Bronchial epithelial cell (primary cell): ENCODE measurements at regions not wholly inside any gene's neighbourhood (a gene's known extent, or its start where the extent isn't known, plus 50 kb on each side); places are given as distances from the start of the nearest gene placed in this dataset.
"Not testable (repeated sequence)": the region's sequence is repeated elsewhere in the genome, so short reads cannot be mapped to it uniquely, and the experiment has no call there.

Experiments
- DNase-seq: peaks from one replicate; pipeline ENCODE4 v3.0.0-alpha.2; 2010; ENCODE audit warnings: low read depth
- FAIRE-seq: peaks from 2 replicates; lab custom pipeline; 2011; peaks lifted over from hg19 to GRCh38; lab: Jason Lieb, UNC
- H3K27me3 ChIP-seq: 2 replicates; pipeline ENCODE4 v1.5.1; 2011; ENCODE audit warnings: low read length; ENCODE audit not compliant: control insufficient read depth, insufficient read depth
- H3K36me3 ChIP-seq: 2 replicates; pipeline ENCODE4 v1.5.1; 2011; ENCODE audit warnings: low read length; ENCODE audit not compliant: control insufficient read depth, insufficient read depth
- H3K4me3 ChIP-seq: 2 replicates; pipeline ENCODE4 v1.5.1; 2011; ENCODE audit warnings: mild to moderate bottlenecking, low read depth, low read length, control low read depth
- TF ChIP-seq, protein P1 (sequence below): IDR thresholded peaks from 2 replicates; pipeline ENCODE4 v1.5.1; 2011; ENCODE audit warnings: mild to moderate bottlenecking, moderate library complexity, low read length, control low read depth, inconsistent platforms; ENCODE audit not compliant: insufficient read depth, severe bottlenecking

DNA sequence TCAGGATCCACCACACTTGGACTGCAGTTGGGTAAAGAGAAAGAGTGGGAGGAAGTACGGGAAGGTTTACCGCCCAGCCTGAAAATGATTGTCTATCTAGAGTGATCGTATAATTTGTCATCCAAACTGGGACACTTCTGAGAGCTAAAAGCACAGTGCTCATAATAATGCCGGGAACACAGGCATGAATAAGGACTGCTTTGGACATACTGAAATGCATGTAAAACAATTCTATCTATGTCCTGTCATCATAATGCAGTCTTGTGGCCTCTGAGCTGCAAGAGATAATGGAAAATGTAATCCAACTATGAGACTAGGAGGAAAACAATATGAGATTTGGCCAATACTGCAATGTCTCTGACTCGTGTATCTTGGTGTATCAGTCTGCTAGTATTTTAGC, 435.5 kb downstream of the SOX11 start:
- DNase-seq (no peak), FAIRE-seq (no peak)
- H3K27me3 ChIP-seq: no peaks in the 10 kb centered on the region
- H3K36me3 ChIP-seq: no peaks in the 10 kb centered on the region
- no peak overlapping the region for H3K4me3 ChIP-seq
- TF ChIP-seq, protein P1, sequence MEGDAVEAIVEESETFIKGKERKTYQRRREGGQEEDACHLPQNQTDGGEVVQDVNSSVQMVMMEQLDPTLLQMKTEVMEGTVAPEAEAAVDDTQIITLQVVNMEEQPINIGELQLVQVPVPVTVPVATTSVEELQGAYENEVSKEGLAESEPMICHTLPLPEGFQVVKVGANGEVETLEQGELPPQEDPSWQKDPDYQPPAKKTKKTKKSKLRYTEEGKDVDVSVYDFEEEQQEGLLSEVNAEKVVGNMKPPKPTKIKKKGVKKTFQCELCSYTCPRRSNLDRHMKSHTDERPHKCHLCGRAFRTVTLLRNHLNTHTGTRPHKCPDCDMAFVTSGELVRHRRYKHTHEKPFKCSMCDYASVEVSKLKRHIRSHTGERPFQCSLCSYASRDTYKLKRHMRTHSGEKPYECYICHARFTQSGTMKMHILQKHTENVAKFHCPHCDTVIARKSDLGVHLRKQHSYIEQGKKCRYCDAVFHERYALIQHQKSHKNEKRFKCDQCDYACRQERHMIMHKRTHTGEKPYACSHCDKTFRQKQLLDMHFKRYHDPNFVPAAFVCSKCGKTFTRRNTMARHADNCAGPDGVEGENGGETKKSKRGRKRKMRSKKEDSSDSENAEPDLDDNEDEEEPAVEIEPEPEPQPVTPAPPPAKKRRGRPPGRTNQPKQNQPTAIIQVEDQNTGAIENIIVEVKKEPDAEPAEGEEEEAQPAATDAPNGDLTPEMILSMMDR: no peak

DNA sequence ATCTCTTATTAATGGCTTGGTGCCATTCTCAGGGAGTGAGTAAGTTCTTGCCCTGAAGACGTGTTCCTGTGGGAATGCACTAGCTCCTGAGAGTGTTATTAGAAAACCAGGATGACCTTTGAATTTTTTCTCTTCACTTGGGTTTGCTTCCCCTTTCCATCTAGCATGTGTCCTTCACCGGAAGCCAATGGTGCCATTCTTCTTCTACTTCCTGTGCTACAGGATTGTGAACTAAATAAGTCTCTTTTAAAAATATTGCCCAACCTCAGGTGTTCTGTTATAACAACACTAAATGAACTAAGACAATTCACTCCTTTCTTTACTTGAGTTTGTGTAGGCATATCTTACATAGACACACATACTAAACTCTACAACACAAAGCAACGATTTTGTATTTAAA, 447.0 kb downstream of the SOX11 start:
- FAIRE-seq (no peak), DNase-seq (no peak)
- TF ChIP-seq, protein P1: no peak
- Histone ChIP-seq H3K4me3 (no peak overlapping the region), H3K36me3 (no peaks in the 10 kb centered on the region), H3K27me3 (no peaks in the 10 kb centered on the region)

DNA sequence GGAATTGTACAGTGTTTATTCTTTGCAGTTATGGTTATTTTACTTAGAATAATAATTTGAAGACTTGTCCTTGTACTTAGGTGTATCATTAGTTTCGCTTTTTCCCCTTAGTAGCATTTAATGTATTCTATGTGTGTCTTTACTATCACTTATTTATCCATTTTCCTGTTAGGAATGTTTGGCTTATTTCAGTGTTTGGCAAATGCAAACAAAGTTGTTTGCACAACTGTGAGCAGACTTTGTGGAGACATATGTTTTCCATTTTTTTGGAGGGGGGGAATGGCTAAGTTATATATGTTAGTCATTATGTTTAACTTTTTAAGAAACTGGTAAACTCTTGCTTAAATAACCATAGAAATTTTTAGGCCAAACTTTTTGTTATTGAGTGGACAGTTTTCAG, 447.7 kb downstream of the SOX11 start:
- no peak for FAIRE-seq

DNA sequence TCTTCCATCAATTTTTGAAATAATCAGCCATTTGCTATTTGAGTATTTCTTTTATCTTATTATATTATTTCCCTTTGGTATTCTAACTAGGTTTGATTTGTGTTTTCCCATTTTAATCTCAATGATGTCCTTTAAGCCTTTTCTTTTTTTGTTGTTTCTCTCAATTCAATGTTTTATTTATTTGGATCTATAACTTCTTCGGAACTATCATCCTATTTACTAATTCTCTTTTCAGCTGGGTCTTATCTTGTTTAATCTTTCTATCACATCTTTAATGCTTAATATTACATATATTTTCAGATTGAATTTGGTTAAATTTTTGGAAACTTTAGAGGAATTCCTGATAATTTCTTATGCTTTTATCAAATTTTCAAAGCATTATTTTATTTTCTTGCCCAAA, 448.3 kb downstream of the SOX11 start:
- no peak overlapping the region for H3K4me3 ChIP-seq
- no peaks in the 10 kb centered on the region for H3K36me3 ChIP-seq
- DNase-seq: no peak
- FAIRE-seq: no peak
- no peaks in the 10 kb centered on the region for H3K27me3 ChIP-seq
- TF ChIP-seq, protein P1: no peak

More for the DNA sequence above, 447.7 kb downstream of the SOX11 start:
- DNase-seq: no peak
- H3K27me3 ChIP-seq: no peaks in the 10 kb centered on the region
- H3K36me3 ChIP-seq: no peaks in the 10 kb centered on the region
- TF ChIP-seq, protein P1: no peak
- no peak overlapping the region for H3K4me3 ChIP-seq

DNA sequence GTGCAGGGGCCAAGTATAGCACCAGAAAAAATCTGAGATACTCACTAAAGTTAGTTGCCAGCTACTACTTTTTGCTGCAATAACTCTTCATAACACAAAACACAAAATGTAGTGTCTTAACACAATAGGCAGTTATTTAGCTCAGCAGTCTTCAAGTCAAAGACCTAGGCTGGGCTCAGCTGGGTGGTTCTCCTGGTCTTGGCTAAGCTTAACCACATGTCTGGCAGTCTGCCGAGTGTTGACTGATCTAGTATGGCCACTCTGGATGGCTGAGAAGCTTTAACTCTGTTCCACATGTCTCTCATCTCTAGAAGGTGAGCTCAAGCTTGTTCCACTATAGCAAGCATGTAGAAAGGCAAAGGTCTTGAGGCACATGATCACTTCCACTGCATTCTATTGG, 451.6 kb downstream of the SOX11 start:
- DNase-seq: no peak
- TF ChIP-seq, protein P1: no peak
- no peak overlapping the region for H3K4me3 ChIP-seq
- no peaks in the 10 kb centered on the region for H3K36me3 ChIP-seq
- H3K27me3 ChIP-seq: no peaks in the 10 kb centered on the region
- FAIRE-seq: no peak

DNA sequence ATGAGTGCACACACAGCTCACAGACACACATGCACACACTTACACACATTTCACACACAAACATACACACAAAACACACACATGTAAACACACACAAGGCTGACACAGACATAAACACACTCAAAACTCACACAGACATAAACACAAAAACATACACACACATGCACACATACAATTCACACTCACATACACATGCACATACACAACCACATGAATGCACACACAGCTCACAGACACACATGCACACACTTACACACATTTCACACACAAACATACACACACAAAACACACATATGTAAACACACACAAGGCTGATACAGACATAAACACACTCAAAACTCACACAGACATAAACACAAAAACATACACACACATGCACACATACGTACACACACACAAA, 455.0 kb downstream of the SOX11 start:
- peak; percentile 60 for FAIRE-seq
- DNase-seq, H3K36me3 ChIP-seq, H3K27me3 ChIP-seq, H3K4me3 ChIP-seq: not testable (repeated sequence)
